ENCODE measurements at regions not wholly inside any gene's neighbourhood (a gene's known extent, or its start where the extent isn't known, plus 50 kb on each side); places are given as distances from the start of the nearest gene placed in this dataset.

GRCh38 chr6:21539621-21540100, 53.9 kb upstream of the SOX4 start:
- no peak for TF ChIP-seq CTCF (IDR thresholded peaks at IDR 0.05)
- no peak for TF ChIP-seq EZH2 (IDR thresholded peaks at IDR 0.05; ENCODE audit: borderline replicate concordance, insufficient read depth, low read depth, low read length, poor library complexity, severe bottlenecking)

Data from B cell (primary cell).